Bone marrow (tissue), 2 donors: ENCODE measurements at regions not wholly inside any gene's neighbourhood (a gene's known extent, or its start where the extent isn't known, plus 50 kb on each side); places are given as distances from the start of the nearest gene placed in this dataset.

Experiments used
- DNase-seq, 2 donors: peaks; one replicate each; lab custom pipeline; 2025; lab: John Stamatoyannopoulos, UW

DNA sequence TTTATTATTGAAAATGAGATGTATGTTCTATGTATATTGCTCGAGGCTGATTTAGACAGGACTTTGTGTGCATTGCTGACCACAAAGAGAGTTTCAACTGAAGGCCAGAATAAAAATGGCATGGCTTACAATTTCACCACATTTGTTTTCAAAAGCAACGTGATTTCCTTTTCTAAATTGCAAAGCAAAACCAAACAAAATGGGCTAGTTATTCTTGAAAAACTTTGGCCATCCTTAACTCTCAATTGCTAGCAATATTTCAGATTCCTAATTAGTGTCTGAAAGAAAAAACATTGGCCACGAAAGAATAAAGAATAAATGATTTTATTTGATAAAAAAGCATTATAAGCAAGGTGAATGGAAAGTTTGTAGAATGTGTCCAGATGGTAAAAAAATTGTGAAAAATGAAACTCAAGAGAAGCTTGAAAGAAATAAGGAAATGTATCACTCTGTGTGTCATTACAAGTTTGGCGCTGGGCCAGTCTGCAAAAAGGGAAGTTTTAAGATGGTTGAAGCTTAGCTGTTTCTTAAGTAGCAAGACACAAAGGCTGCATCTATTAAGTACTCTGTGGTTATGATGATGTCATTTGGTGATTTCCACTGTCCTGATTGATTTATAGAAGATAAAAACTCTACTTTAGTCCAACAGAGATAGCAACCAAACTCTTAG, 89.2 kb upstream of the PRLR start:
- DNase-seq, result peak; percentile 42 to 87

DNA sequence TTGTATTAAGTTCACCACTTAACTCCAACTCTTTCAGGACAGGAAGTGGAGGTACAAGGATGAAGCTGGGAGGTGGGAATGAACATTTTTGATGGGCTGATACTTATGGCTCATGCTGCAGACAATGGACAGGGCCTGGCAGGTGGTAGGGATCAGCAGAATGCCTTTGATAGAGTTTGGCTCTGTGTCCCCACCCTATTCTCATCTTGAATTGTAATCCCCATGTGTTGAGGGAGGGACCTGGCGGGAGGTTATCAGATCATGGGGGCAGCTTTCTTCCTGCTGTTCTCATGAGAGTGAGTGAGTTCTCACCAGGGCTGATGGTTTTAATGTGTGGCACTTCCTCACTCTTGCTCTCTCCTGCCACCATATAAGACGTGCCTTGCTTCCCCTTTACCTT, 87.3 kb upstream of the PRLR start:
- no peak for DNase-seq

DNA sequence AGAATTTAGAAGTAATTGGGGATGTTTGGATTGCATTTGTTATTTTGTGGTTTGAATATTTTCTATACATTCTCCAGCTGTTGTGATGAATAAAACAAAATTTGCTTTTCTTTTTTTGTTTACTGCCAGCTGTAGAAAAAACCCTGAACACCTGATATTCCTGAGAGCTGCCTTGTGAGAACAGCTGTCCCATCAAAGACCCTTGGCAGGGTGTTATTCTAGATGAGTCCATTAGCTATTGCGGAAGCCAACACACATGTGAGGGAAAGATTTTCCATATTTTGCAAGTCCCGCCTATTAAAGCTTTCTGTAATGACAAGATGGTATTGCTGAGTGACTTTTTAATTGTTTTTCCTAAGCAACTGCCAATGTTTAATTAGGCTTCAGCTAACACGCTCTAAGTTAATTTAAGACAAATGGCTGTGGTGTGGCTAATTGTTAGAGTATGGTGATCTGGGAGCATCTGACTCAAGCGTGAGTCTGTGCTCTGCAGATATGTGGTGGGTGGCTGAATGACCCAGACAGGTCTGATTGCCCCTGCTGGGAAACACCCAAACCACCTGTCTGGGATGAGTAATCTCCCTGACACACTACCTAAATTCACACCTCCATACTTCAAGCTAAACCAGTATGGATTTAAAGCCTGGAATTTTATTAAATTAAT, 86.5 kb upstream of the PRLR start:
- DNase-seq, result no peak

DNA sequence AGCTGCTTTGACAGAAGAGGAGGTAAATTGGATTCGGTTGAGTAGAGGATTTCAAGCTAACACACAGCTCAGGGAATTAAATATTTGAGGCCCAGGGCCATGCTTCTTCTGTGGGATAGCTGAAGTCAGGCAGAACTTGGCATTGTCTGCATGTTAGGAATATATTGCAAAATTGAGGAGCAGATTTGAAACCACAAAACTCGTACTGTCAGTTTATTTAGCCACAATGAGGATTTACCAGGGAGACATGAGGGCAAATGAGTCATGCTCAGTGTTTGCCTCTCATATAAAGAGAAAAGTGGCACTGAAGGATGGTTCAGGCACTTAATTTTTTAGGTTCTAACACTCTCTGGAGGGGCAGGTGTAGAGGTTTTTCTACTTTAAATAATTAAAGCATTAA, 83.0 kb upstream of the PRLR start:
- no peak for DNase-seq

DNA sequence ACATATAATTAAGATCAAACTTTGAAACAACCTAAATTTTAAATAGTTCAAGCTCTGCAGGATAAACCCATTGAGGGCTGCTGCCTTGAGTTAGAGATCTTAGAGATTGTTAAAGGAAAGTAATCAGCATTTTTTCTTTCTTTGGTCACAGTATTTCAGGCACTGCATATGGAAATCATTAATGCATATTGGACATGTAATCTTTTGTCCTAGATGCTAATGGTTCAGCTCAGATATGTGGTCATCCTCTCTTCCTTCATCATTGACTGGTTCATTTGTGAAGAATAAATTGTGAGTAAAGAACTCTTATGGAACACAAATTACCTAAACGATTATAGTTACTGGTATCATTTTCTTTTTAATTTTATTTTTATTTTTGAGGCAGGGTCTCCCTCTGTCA, 82.0 kb upstream of the PRLR start:
- no peak for DNase-seq

DNA sequence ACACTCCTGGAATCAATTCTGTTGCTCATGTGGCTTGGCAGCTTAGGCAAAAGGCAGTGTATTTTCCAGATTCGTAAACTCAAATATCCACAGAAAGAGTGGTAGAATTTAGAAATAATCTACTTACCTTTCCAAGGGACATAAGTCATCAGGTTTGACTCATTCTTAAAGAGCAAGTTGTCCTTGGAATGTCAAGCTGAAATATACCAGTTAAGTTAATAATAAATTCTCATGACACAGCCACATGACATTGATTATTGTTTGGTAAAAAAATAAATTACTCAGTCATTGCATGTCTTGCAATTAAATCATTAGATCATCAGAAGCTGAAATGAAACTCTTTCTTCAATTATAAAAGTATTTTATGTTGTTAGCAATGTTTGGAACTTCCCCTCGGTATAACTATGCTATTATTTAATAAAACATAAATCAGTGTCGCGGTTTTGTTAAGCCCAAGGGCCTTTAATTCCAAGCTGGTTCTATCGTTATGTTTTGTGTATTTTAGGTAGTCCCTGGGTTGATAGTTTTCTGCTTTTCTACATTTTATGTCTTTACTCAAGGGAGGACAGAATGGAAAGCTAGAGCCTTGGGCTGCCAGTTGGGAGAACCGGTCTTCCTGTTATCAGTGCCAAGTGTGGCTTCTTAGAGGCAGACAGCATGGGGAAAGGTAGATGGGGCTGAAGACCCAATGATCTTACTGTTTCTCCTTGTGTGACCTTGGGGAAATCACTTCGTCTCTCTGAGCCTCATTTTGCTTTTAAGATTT, 79.3 kb upstream of the PRLR start:
- DNase-seq, result no peak

GRCh38 chr5:35308421-35308820, 78.1 kb upstream of the PRLR start:
- no peak for DNase-seq

- DNase-seq, result no peak
Observed at GRCh38 chr5:35306716-35307365, 76.6 kb upstream of the PRLR start.

DNA sequence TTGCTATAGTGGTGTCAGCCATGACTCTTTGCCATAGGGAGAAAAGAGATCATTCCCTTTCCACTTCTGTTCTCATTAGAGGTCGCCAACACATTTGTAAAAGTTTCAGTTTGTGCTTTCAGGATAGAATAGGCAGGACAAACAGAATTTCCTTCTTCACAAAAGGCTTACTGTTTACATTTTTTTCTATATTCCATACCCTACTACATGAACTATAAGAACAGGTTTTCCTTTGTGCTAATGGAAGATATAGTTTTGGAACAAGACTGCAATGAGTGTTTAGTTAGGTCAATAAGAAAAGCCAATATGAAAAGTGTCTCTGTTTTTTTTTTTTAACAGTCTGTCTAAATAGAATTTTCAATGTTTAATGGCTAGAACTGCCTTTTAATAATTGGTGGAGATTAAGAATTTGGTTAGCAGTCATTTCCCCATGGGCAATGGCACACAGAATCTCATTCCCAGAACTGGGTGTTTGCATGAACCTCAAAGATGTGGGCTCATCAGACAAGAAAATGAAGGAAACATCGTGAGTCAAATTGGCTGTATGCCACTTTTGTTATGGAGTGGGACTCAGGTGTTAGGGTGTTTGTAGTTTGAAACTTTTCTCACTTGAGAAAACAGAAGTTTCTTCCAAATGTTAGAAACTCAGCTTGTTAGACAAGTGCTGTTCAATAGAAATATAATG, 75.2 kb upstream of the PRLR start:
- DNase-seq, result no peak

- DNase-seq, result no peak
Observed at GRCh38 chr5:35304291-35304690, 74.0 kb upstream of the PRLR start.

GRCh38 chr5:35303152-35303551, 72.9 kb upstream of the PRLR start:
- DNase-seq, result no peak

DNA sequence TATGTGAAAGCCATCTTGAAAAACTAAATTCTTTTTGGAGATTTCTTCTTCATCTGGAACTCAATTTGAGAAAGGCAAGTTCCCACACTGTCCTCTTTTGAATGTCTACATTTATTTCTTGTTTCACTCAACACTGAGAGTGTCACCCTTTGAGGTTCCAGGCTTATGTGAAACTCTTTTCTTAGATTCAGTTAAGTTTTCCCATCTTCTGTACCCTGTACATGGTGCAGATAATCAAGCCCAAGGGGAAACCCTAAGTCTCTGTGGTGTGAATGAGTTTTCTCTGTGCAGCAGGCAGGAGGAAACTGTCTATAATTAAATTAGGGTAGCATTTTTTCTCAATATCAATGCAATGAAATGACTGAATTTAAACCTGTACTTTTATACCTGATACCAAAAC, 72.3 kb upstream of the PRLR start:
- DNase-seq, result no peak

DNA sequence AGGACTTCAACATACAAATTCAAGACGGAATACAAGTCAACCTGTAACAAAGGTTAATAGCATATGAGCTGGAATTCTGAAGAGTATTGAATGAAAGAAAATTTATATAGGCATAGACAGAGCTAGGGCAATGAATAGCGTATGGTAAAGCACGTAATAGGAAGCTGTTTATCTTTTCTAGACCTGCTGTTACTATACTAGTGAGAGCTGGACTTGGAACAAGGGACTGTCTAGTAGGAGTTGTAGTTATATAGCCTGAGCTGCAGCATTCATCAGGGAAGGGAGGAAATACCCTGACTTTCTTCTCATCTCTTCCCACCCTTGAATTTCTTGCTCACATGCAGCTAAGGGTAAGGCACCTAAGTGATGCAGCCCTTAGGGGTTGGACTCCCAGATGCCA, 67.5 kb upstream of the PRLR start:
- no peak for DNase-seq

DNA sequence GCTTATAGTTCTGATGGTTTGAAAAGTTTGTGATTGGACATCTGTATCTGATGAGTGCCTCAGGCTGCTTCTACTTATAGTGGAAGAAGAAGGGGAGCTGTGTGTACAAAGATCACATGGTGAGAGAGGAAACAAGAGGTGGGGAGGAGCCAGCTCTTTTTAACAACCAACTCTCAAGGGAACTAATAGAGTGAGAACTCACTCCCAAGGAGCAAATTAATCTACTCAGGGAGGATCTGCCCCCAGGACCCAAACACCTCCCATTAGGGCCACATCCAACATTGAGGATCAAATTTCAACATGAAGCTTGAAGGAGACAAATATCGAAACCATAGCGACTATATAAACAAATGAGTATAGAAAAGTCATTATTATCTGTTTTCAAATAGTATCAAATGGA, 64.7 kb upstream of the PRLR start:
- no peak for DNase-seq

DNA sequence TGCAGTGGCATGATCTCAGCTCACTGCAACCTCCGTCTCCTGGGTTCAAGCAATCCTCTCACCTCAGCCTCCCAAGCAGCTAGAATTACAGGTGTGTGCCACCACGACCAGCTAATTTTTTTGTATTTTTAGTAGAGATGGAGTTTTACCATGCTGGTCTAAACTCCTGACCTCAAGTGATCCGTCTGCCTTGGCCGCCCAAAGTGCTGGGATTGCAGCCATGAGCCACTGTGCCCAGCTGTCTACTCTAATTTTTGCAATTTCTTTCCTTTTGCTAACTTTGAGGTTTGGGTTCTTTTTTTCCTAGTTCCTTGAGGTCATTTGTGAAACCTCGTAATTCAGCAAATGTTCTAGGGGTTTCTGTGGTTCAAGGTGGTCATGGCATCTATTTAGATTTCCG, 63.7 kb upstream of the PRLR start:
- DNase-seq, result no peak

DNA sequence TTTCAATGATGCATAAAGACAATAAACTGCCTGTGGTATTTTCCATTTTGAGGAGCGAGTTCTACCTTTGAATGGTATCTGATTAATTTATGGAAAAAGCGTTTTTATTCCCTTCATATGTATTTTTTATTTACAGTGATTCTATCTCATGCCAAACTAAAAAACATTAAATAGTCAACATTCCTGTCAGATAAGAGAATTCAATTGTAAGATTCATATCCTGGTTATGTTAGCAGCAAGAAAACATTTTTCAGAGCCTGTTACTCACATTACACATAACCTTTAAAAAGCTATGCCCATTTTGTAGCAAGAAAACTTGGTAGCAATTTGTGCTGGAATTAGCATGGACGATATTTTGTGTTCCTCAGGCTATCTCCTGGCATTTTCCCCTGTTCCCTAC, 55.1 kb upstream of the PRLR start:
- DNase-seq, result no peak

DNA sequence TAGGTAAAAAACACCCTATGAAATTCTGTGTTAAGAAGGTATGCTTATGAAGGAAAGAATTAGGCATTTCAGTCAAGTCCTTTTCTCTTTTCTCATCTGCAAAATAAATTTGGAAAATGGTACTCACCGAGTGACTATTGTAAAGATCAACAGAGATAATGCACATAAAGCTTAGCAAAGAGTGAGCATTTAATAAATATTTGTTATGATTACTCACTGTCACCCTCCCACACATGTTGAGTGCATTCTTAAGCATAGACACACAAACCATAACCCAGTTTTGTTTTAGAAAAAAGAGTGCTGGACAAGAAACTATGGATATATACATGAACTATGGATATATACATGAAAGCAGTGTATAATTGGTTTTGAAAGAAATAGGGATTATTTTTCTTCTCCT, 54.7 kb upstream of the PRLR start:
- DNase-seq, result no peak

DNA sequence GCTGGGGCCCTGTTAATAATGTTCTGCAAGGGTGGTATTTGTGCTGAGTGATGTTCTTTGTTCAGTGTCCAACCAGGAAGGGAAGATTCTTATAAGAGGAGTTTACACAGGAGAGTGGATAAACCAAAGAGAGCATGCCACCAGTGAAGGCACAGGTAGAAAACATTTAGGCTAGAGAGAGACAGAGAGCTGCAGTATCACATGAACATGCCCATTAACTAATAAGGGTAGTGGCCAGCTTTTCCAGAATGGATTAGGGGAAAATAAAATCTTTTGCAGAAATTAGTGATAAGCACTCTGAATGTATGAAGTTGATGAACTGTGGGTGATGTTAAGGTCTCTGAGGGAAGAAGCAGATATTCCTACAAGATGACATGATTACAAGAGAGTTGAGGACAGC, 54.1 kb upstream of the PRLR start:
- DNase-seq, result no peak

DNA sequence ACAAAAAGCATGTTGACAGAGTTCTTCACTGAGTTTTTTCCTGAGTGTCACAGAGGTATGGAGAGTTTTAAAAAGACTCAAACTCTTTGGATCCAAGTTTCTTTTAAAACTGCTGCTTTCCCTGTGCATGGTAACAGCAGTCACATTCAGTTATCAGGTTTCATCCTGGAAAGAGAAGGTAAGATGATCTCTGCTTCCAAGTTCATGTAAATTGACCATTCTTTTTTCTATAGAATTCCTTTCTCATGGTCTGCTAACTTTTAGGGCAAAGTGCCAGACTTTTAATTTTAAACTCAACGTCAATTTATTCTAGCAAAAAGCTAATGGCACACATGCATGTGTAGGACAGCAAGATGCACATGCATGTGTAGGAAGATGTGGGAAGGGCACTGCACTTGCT, 52.5 kb upstream of the PRLR start:
- no peak for DNase-seq

GRCh38 chr5:35281613-35282012, 51.3 kb upstream of the PRLR start:
- no peak for DNase-seq
